ENCODE measurements at regions not wholly inside any gene's neighbourhood (a gene's known extent, or its start where the extent isn't known, plus 50 kb on each side); places are given as distances from the start of the nearest gene placed in this dataset.

DNA sequence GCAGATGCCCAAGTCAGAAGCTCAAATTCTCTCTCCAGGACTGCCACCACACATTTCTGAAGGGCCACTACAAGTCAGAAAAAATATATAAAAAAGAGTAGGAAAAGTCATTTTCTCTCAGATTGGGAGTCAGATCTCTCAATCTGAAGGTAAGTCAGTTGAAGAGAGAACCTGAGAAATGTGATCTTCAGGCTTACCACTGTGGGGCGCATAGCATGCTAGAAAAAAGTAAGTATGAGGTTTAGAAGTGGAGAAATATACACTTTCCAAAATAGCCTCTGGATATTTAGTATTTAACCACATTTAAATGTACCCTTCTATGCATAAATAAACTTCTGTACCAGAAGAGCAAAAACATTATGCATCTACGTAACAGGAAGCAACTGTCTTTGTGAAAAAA lies 800.7 kb upstream of the CTNND2 start:
- H3K4me1 ChIP-seq (ENCODE audit: control insufficient read depth in 1 of 2, extremely low read depth in 1 of 2, insufficient read depth in 2 of 2, low read length in 2 of 2): no peaks in the 10 kb centered on the region
- no peak overlapping the region for H3K4me3 ChIP-seq (ENCODE audit: control insufficient read depth in 1 of 2, extremely low read depth in 1 of 2, low read length in 1 of 2)
- peaks cover 8 to 18% (median 11%) of the 10 kb centered on the region in 3 donors for H3K9me3 Mint-ChIP-seq
- WGBS (ENCODE audit: insufficient coverage): no CpG with 5 or more reads among the region's 2 CpGs
- no peak overlapping the region for H3K27ac ChIP-seq (ENCODE audit: low read length)
- ChIA-PET CTCF (no interaction called here), POLR2A (no interaction called here)
- DNase-seq (no peak), ATAC-seq (replicated peaks in 1 of 4) (no peak)
- H3K36me3 Mint-ChIP-seq: no peaks in the 10 kb centered on the region
- H3K9me3 ChIP-seq: no peaks in the 10 kb centered on the region
- H3K36me3 ChIP-seq (ENCODE audit: control insufficient read depth in 2 of 2, extremely low read depth in 1 of 2, insufficient read depth in 1 of 2, low read length in 1 of 2): no peaks in the 10 kb centered on the region
- H3K27ac Mint-ChIP-seq: no peak overlapping the region
- H3K27me3 ChIP-seq (replicated peaks in 1 of 2; ENCODE audit: control insufficient read depth in 2 of 2, extremely low read depth in 1 of 2, insufficient read depth in 2 of 2, low read length in 1 of 2): no peaks in the 10 kb centered on the region
- no peaks in the 10 kb centered on the region for H3K27me3 Mint-ChIP-seq
- no peak overlapping the region for H3K4me3 Mint-ChIP-seq
- H3K4me1 Mint-ChIP-seq: no peaks in the 10 kb centered on the region

DNA sequence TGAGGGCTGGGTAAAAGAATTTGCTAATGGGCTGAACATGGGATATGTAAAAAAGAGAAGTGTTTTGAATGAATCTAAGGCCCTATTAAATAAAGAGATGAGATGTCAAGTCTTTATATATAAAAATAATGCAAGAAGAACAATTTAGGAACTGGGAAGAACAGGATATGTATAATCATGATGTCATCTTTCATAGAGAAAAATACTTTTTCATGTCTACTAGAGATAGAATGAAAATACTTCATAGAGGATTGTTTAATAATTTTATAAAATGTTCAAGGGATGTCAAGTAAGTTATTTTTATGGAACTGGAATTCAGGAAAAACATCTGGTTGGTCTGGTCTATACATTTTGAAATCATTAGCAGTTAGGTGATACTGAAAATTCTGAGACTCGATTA lies 799.0 kb upstream of the CTNND2 start:
- H3K9me3 ChIP-seq: no peaks in the 10 kb centered on the region

DNA sequence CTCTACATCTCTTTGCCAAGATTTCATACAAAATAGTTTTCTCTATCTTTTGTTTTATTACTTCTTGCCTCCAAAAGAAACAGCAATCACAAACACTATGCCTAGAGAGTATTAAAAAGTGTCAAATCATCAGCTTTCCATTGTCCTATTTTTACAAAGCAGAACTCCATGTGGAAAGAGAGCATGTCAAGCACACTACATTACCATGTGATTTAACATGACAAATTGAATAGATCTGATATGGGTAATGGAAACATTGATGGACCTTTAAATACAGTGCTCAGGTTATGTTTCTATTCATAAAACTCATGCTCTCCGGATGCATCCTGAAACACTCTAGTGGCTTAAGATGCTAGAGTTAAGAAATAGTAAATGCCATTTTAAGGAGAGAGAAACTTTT lies 791.4 kb upstream of the CTNND2 start:
- H3K27me3 Mint-ChIP-seq: no peaks in the 10 kb centered on the region
- WGBS (ENCODE audit: insufficient coverage): no CpG with 5 or more reads among the region's 1 CpG
- Histone ChIP-seq H3K36me3 (ENCODE audit: control insufficient read depth in 2 of 2, extremely low read depth in 1 of 2, insufficient read depth in 1 of 2, low read length in 1 of 2) (no peaks in the 10 kb centered on the region), H3K27ac (ENCODE audit: low read length) (no peak overlapping the region), H3K27me3 (replicated peaks in 1 of 2; ENCODE audit: control insufficient read depth in 2 of 2, extremely low read depth in 1 of 2, insufficient read depth in 2 of 2, low read length in 1 of 2) (no peaks in the 10 kb centered on the region), H3K4me3 (ENCODE audit: control insufficient read depth in 1 of 2, extremely low read depth in 1 of 2, low read length in 1 of 2) (no peak overlapping the region), H3K9me3 (no peaks in the 10 kb centered on the region), H3K4me1 (ENCODE audit: control insufficient read depth in 1 of 2, extremely low read depth in 1 of 2, insufficient read depth in 2 of 2, low read length in 2 of 2) (no peaks in the 10 kb centered on the region)
- H3K36me3 Mint-ChIP-seq: no peaks in the 10 kb centered on the region
- POLR2A ChIA-PET: no interaction called here
- DNase-seq (no peak), ATAC-seq (replicated peaks in 1 of 4) (no peak)
- no peaks in the 10 kb centered on the region for H3K4me1 Mint-ChIP-seq
- H3K27ac Mint-ChIP-seq: no peak overlapping the region
- peaks cover 8 to 15% (median 12%) of the 10 kb centered on the region in 3 donors for H3K9me3 Mint-ChIP-seq
- CTCF ChIA-PET: no interaction called here
- H3K4me3 Mint-ChIP-seq: no peak overlapping the region

More for the DNA sequence above, 799.0 kb upstream of the CTNND2 start:
- H3K4me3 Mint-ChIP-seq: no peak overlapping the region
- no peaks in the 10 kb centered on the region for H3K27me3 ChIP-seq (replicated peaks in 1 of 2; ENCODE audit: control insufficient read depth in 2 of 2, extremely low read depth in 1 of 2, insufficient read depth in 2 of 2, low read length in 1 of 2)
- no peaks in the 10 kb centered on the region for H3K4me1 ChIP-seq (ENCODE audit: control insufficient read depth in 1 of 2, extremely low read depth in 1 of 2, insufficient read depth in 2 of 2, low read length in 2 of 2)
- no peak overlapping the region for H3K27ac ChIP-seq (ENCODE audit: low read length)
- WGBS (ENCODE audit: insufficient coverage): 73% methylated on average over 1 of the region's 1 CpG
- no peaks in the 10 kb centered on the region for H3K27me3 Mint-ChIP-seq
- no peaks in the 10 kb centered on the region for H3K4me1 Mint-ChIP-seq
- H3K4me3 ChIP-seq (ENCODE audit: control insufficient read depth in 1 of 2, extremely low read depth in 1 of 2, low read length in 1 of 2): no peak overlapping the region
- H3K9me3 Mint-ChIP-seq: peaks cover 8 to 18% (median 11%) of the 10 kb centered on the region in 3 donors
- no peaks in the 10 kb centered on the region for H3K36me3 ChIP-seq (ENCODE audit: control insufficient read depth in 2 of 2, extremely low read depth in 1 of 2, insufficient read depth in 1 of 2, low read length in 1 of 2)
- H3K36me3 Mint-ChIP-seq: no peaks in the 10 kb centered on the region
- no peak overlapping the region for H3K27ac Mint-ChIP-seq
- ChIA-PET POLR2A (no interaction called here), CTCF (no interaction called here)
- no peak for DNase-seq
- no peak for ATAC-seq (replicated peaks in 1 of 4)

DNA sequence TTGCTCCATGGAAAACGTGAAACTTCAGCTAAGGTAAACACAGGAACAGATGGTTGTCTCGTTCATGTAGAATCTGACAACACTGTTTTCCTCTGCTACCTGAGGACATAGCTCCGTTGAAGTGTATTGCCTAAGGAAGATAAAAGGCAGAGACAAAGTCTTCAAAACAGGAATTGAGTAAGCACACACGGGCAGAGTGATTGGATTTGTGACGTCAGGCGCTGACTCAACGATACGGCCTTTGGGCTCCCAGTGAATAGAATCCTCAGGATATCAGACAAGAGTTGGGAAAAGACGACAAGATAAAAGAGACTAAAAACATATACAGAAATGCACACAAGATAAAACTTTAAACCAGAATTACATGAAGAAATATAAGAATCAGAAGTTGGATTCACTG lies 787.1 kb upstream of the CTNND2 start:
- ChIA-PET POLR2A (no interaction called here), CTCF (no interaction called here)
- WGBS (ENCODE audit: insufficient coverage): 69% methylated on average over 8 of the region's 9 CpGs
- no peaks in the 10 kb centered on the region for H3K4me1 ChIP-seq (ENCODE audit: control insufficient read depth in 1 of 2, extremely low read depth in 1 of 2, insufficient read depth in 2 of 2, low read length in 2 of 2)
- Mint-ChIP-seq H3K4me3 (no peak overlapping the region), H3K27ac (no peak overlapping the region), H3K9me3 (peaks cover 13 to 31% (median 21%) of the 10 kb centered on the region in 3 donors), H3K36me3 (no peaks in the 10 kb centered on the region), H3K4me1 (no peaks in the 10 kb centered on the region), H3K27me3 (no peaks in the 10 kb centered on the region)
- no peaks in the 10 kb centered on the region for H3K27me3 ChIP-seq (replicated peaks in 1 of 2; ENCODE audit: control insufficient read depth in 2 of 2, extremely low read depth in 1 of 2, insufficient read depth in 2 of 2, low read length in 1 of 2)
- no peak overlapping the region for H3K4me3 ChIP-seq (ENCODE audit: control insufficient read depth in 1 of 2, extremely low read depth in 1 of 2, low read length in 1 of 2)
- ATAC-seq (replicated peaks in 1 of 4) (no peak), DNase-seq (no peak)
- no peaks in the 10 kb centered on the region for H3K36me3 ChIP-seq (ENCODE audit: control insufficient read depth in 2 of 2, extremely low read depth in 1 of 2, insufficient read depth in 1 of 2, low read length in 1 of 2)
- no peak overlapping the region for H3K27ac ChIP-seq (ENCODE audit: low read length)
- no peaks in the 10 kb centered on the region for H3K9me3 ChIP-seq

DNA sequence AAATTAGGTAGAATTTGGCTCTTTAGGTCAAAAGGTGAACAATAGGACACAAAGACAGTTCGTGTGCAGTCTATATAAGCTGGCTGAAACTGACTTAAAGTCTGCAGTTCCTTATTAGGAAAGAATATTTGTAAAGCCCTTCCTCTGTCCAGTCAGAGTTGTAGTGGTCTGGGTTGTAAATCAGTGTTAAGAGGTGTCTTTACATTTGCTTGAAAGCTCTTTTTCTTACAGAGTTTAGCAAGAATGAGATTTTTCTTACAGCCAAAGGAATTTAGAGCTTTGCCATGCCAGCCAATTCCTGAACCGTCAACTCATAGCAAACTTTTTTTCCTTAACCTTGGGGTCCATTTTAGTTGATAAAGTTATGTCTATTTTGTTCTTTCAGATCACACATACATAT lies 786.1 kb upstream of the CTNND2 start:
- ATAC-seq (replicated peaks in 1 of 4) (no peak), DNase-seq (no peak)
- CTCF ChIA-PET: no interaction called here
- Mint-ChIP-seq H3K9me3 (peaks cover 13 to 31% (median 21%) of the 10 kb centered on the region in 3 donors), H3K27me3 (no peaks in the 10 kb centered on the region), H3K36me3 (no peaks in the 10 kb centered on the region), H3K27ac (no peak overlapping the region), H3K4me1 (no peaks in the 10 kb centered on the region), H3K4me3 (no peak overlapping the region)
- 38% methylated on average over 1 of the region's 2 CpGs for WGBS (ENCODE audit: insufficient coverage)
- POLR2A ChIA-PET: interaction anchor here in 1 of 2 donors (0.6 kb wide), 1 partner anchor 144 kb away, joined by 4 read pairs; no protein-coding TSS in a partner anchor
- H3K4me1 ChIP-seq (ENCODE audit: control insufficient read depth in 1 of 2, extremely low read depth in 1 of 2, insufficient read depth in 2 of 2, low read length in 2 of 2): no peaks in the 10 kb centered on the region
- H3K4me3 ChIP-seq (ENCODE audit: control insufficient read depth in 1 of 2, extremely low read depth in 1 of 2, low read length in 1 of 2): no peak overlapping the region
- no peaks in the 10 kb centered on the region for H3K9me3 ChIP-seq
- no peaks in the 10 kb centered on the region for H3K27me3 ChIP-seq (replicated peaks in 1 of 2; ENCODE audit: control insufficient read depth in 2 of 2, extremely low read depth in 1 of 2, insufficient read depth in 2 of 2, low read length in 1 of 2)
- H3K27ac ChIP-seq (ENCODE audit: low read length): no peak overlapping the region
- no peaks in the 10 kb centered on the region for H3K36me3 ChIP-seq (ENCODE audit: control insufficient read depth in 2 of 2, extremely low read depth in 1 of 2, insufficient read depth in 1 of 2, low read length in 1 of 2)

DNA sequence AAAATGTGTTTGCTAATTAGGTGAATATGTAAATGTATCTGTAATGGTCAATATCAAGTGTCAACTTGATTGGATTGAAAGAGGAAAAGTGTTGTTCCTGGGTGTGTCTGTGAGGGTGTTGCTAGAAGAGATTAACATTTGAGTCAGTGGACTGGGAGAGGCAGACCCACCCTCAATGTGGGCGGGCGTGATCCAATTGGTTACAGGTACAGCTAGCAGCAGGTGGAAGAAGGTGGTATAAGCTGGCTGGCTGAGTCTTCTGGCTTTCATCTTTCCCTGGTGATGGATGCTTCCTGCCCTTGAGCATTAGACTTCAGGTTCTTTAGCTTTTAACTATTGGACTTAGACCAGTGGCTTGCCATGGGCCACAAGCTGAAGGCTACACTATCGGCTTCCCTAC lies 779.0 kb upstream of the CTNND2 start:
- Histone ChIP-seq H3K27me3 (replicated peaks in 1 of 2; ENCODE audit: control insufficient read depth in 2 of 2, extremely low read depth in 1 of 2, insufficient read depth in 2 of 2, low read length in 1 of 2) (no peaks in the 10 kb centered on the region), H3K4me1 (ENCODE audit: control insufficient read depth in 1 of 2, extremely low read depth in 1 of 2, insufficient read depth in 2 of 2, low read length in 2 of 2) (no peaks in the 10 kb centered on the region), H3K9me3 (no peaks in the 10 kb centered on the region), H3K4me3 (ENCODE audit: control insufficient read depth in 1 of 2, extremely low read depth in 1 of 2, low read length in 1 of 2) (no peak overlapping the region), H3K27ac (ENCODE audit: low read length) (no peak overlapping the region), H3K36me3 (ENCODE audit: control insufficient read depth in 2 of 2, extremely low read depth in 1 of 2, insufficient read depth in 1 of 2, low read length in 1 of 2) (no peaks in the 10 kb centered on the region)
- CTCF ChIA-PET: no interaction called here
- H3K4me1 Mint-ChIP-seq: no peaks in the 10 kb centered on the region
- no peaks in the 10 kb centered on the region for H3K36me3 Mint-ChIP-seq
- DNase-seq (no peak), ATAC-seq (replicated peaks in 1 of 4) (no peak)
- H3K27ac Mint-ChIP-seq: no peak overlapping the region
- POLR2A ChIA-PET: no interaction called here
- H3K9me3 Mint-ChIP-seq: peaks cover 0 to 5% (median 0%) of the 10 kb centered on the region in 3 donors
- 89% methylated on average over 3 of the region's 3 CpGs for WGBS (ENCODE audit: insufficient coverage)
- H3K4me3 Mint-ChIP-seq: no peak overlapping the region
- H3K27me3 Mint-ChIP-seq: no peaks in the 10 kb centered on the region

DNA sequence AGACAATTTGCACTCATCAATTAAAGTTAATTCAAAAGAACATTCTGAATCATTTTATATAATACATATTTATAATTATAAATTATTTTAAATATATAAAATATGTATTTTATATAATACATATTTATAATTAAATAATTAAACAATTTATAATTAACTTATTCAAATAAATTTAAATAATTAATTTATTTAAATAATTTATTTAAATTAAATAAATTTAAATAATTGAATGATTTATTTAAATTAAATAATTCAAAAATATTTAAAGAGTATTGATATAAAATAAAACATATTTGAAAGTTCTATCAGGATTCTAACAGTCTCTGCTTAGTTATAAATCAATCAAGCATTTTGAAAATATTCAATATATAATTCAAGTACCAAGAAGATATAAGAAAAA lies 775.5 kb upstream of the CTNND2 start:
- Mint-ChIP-seq H3K36me3 (no peaks in the 10 kb centered on the region), H3K4me3 (no peak overlapping the region), H3K9me3 (peaks cover 8 to 19% (median 15%) of the 10 kb centered on the region in 3 donors), H3K27me3 (no peaks in the 10 kb centered on the region), H3K27ac (no peak overlapping the region), H3K4me1 (no peaks in the 10 kb centered on the region)
- no peaks in the 10 kb centered on the region for H3K4me1 ChIP-seq (ENCODE audit: control insufficient read depth in 1 of 2, extremely low read depth in 1 of 2, insufficient read depth in 2 of 2, low read length in 2 of 2)
- ChIA-PET CTCF (no interaction called here), POLR2A (no interaction called here)
- ATAC-seq (replicated peaks in 1 of 4) (no peak), DNase-seq (no peak)
- no peaks in the 10 kb centered on the region for H3K27me3 ChIP-seq (replicated peaks in 1 of 2; ENCODE audit: control insufficient read depth in 2 of 2, extremely low read depth in 1 of 2, insufficient read depth in 2 of 2, low read length in 1 of 2)
- H3K4me3 ChIP-seq (ENCODE audit: control insufficient read depth in 1 of 2, extremely low read depth in 1 of 2, low read length in 1 of 2): no peak overlapping the region
- H3K9me3 ChIP-seq: no peaks in the 10 kb centered on the region
- H3K27ac ChIP-seq (ENCODE audit: low read length): no peak overlapping the region
- H3K36me3 ChIP-seq (ENCODE audit: control insufficient read depth in 2 of 2, extremely low read depth in 1 of 2, insufficient read depth in 1 of 2, low read length in 1 of 2): no peaks in the 10 kb centered on the region
